ENCODE measurements at regions not wholly inside any gene's neighbourhood (a gene's known extent, or its start where the extent isn't known, plus 50 kb on each side); places are given as distances from the start of the nearest gene placed in this dataset.

DNA sequence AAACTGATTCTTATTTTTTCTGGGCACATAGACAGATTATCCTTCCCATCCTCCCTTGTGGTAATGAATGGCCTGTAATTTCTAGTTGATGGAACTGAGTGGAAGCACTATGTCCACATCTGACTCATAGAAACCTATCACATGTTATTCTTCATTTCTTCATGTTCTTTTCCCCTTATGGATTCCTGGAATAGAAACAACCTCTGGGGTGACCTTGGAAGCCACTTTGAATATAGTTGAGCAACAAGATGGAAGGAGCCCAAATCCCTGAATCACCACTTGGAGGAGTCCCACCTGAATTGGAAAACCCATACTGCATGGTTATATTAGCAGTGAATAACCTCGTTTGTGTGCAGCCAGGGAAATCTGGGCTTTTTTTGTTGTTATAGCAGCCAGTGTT lies 137.8 kb downstream of the MID1IP1 start:
- Histone ChIP-seq H2AK5ac (ENCODE audit: insufficient read length, low read length) (no peak overlapping the region), H4K5ac (ENCODE audit: insufficient read length, low read depth, low read length) (no peak overlapping the region), H3K79me1 (ENCODE audit: insufficient read depth, low read depth, low read length, poor library complexity, severe bottlenecking) (no peaks in the 10 kb centered on the region), H3K18ac (ENCODE audit: insufficient read length, low read depth, low read length) (no peak overlapping the region), H4K8ac (replicated peaks; ENCODE audit: insufficient read length, low read depth, low read length) (no peak overlapping the region), H3K23me2 (ENCODE audit: insufficient read length, low read depth, low read length, poor library complexity, severe bottlenecking) (no peaks in the 10 kb centered on the region), H3K9ac (ENCODE audit: extremely low read depth, insufficient read length, low read length) (no peak overlapping the region), H2AFZ (ENCODE audit: low read length) (no peak overlapping the region), H3K27me3 (ENCODE audit: insufficient read depth, low read length) (no peaks in the 10 kb centered on the region), H2BK20ac (ENCODE audit: low read depth, low read length, poor library complexity, severe bottlenecking) (no peak overlapping the region), H2BK15ac (ENCODE audit: low read depth, low read length) (no peak overlapping the region), H2BK120ac (ENCODE audit: low read depth, low read length, poor library complexity, severe bottlenecking) (no peak overlapping the region), H3K4me1 (ENCODE audit: insufficient read depth, low read length) (no peaks in the 10 kb centered on the region), H3K9me3 (ENCODE audit: control insufficient read depth, low read depth, low read length) (peaks cover 10% of the 10 kb centered on the region), H3T11ph (ENCODE audit: low read length) (no peak overlapping the region), H2BK12ac (ENCODE audit: insufficient read length, low read depth, low read length) (no peak overlapping the region), H4K20me1 (ENCODE audit: control insufficient read depth, insufficient read depth, insufficient read length) (no peaks in the 10 kb centered on the region), H2BK5ac (ENCODE audit: insufficient read length, low read length) (no peak overlapping the region), H3K79me2 (ENCODE audit: insufficient read depth, low read length) (no peaks in the 10 kb centered on the region), H3K4ac (ENCODE audit: low read depth, low read length) (no peak overlapping the region), H3K27ac (ENCODE audit: insufficient read length, low read depth, low read length) (no peak overlapping the region), H3K14ac (ENCODE audit: insufficient read depth, low read length) (no peak overlapping the region), H3K56ac (ENCODE audit: insufficient read length, low read depth, low read length) (no peak overlapping the region), H3K4me2 (ENCODE audit: insufficient read depth, insufficient read length, low read length) (no peak overlapping the region), H4K91ac (ENCODE audit: insufficient read length, low read depth, low read length) (no peak overlapping the region), H3K23ac (ENCODE audit: insufficient read length, low read depth, low read length) (no peak overlapping the region)
- Mint-ChIP-seq H3K36me3 (ENCODE audit: insufficient read depth in 1 of 3, low read depth in 3 of 3) (peaks cover 4 to 6% (median 6%) of the 10 kb centered on the region in 3 experiments; a peak in 6 of 7 replicates), H3K4me1 (no peaks in the 10 kb centered on the region), H3K27ac (no peak overlapping the region), H3K27me3 (ENCODE audit: low read depth) (no peaks in the 10 kb centered on the region; the same call in 1 of the 2 replicates), H3K4me3 (no peak overlapping the region), H3K9me3 (peaks cover 48 to 52% of the 10 kb centered on the region in 2 experiments)
- TF ChIP-seq, protein P1, sequence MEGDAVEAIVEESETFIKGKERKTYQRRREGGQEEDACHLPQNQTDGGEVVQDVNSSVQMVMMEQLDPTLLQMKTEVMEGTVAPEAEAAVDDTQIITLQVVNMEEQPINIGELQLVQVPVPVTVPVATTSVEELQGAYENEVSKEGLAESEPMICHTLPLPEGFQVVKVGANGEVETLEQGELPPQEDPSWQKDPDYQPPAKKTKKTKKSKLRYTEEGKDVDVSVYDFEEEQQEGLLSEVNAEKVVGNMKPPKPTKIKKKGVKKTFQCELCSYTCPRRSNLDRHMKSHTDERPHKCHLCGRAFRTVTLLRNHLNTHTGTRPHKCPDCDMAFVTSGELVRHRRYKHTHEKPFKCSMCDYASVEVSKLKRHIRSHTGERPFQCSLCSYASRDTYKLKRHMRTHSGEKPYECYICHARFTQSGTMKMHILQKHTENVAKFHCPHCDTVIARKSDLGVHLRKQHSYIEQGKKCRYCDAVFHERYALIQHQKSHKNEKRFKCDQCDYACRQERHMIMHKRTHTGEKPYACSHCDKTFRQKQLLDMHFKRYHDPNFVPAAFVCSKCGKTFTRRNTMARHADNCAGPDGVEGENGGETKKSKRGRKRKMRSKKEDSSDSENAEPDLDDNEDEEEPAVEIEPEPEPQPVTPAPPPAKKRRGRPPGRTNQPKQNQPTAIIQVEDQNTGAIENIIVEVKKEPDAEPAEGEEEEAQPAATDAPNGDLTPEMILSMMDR (conservative IDR thresholded peaks at IDR 0.05) = no peak
- no peak for DNase-seq
- no CpG with 5 or more reads among the region's 1 CpG for WGBS (ENCODE audit: extremely low coverage, insufficient read length, low lambda C conversion rate)

All from H9 (cell line).